Stimulated activated CD8-positive, alpha-beta memory T cell treated with anti-CD3 and anti-CD28 coated beads, Interleukin-15, amount 100 ng/mL, for 4 hours (primary cell): ENCODE measurements at regions not wholly inside any gene's neighbourhood (a gene's known extent, or its start where the extent isn't known, plus 50 kb on each side); places are given as distances from the start of the nearest gene placed in this dataset.

Experiments
- DNase-seq, 2 donors: peaks; one replicate each; pipeline ENCODE4 v3.0.0-alpha.2; 2020; ENCODE audit warnings: low read depth in 2 of 2

- DNase-seq, result no peak
Measured at GRCh38 chr12:41981758-41982157, 162.9 kb downstream of the GXYLT1 start.

GRCh38 chr12:41981013-41981412, 163.7 kb downstream of the GXYLT1 start:
- DNase-seq, result no peak

- DNase-seq, result no peak
Measured at GRCh38 chr12:41980390-41980789, 164.3 kb downstream of the GXYLT1 start.

- DNase-seq, result no peak
Measured at GRCh38 chr12:41979574-41979973, 165.1 kb downstream of the GXYLT1 start.

GRCh38 chr12:41972598-41972997, 172.1 kb downstream of the GXYLT1 start:
- no peak for DNase-seq

- DNase-seq, result no peak
Measured at GRCh38 chr12:41972196-41972595, 172.5 kb downstream of the GXYLT1 start.

- DNase-seq, result no peak
Measured at GRCh38 chr12:41970744-41971143, 173.9 kb downstream of the GXYLT1 start.

- DNase-seq, result no peak
Measured at GRCh38 chr12:41968599-41968998, 176.1 kb downstream of the GXYLT1 start.

GRCh38 chr12:41967668-41968500, 176.8 kb downstream of the GXYLT1 start:
- no peak for DNase-seq

GRCh38 chr12:41966916-41967315, 177.8 kb downstream of the GXYLT1 start:
- no peak for DNase-seq

- DNase-seq, result no peak
Measured at GRCh38 chr12:41966001-41966400, 178.7 kb downstream of the GXYLT1 start.

- DNase-seq, result no peak
Measured at GRCh38 chr12:41963398-41963797, 181.3 kb downstream of the GXYLT1 start.

- no peak for DNase-seq
Measured at GRCh38 chr12:41962171-41962572, 182.5 kb downstream of the GXYLT1 start.

- no peak for DNase-seq
Measured at GRCh38 chr12:41959271-41959670, 185.4 kb downstream of the GXYLT1 start.

GRCh38 chr12:41956353-41956752, 188.3 kb downstream of the GXYLT1 start:
- DNase-seq, result no peak

GRCh38 chr12:41950455-41950854, 194.2 kb downstream of the GXYLT1 start:
- DNase-seq, result no peak

- DNase-seq, result no peak
Measured at GRCh38 chr12:41946106-41946505, 198.6 kb downstream of the GXYLT1 start.

- DNase-seq, result no peak
Measured at GRCh38 chr12:41944216-41944615, 200.5 kb downstream of the GXYLT1 start.

GRCh38 chr12:41943671-41944070, 201.0 kb downstream of the GXYLT1 start:
- DNase-seq, result no peak

- DNase-seq, result no peak
Measured at GRCh38 chr12:41942354-41942753, 202.3 kb downstream of the GXYLT1 start.

GRCh38 chr12:41941079-41941478, 203.6 kb downstream of the GXYLT1 start:
- DNase-seq, result no peak

GRCh38 chr12:41940571-41940970, 204.1 kb downstream of the GXYLT1 start:
- no peak for DNase-seq

GRCh38 chr12:41936333-41936732, 208.3 kb downstream of the GXYLT1 start:
- DNase-seq, result no peak

- DNase-seq, result no peak
Measured at GRCh38 chr12:41935911-41936310, 208.8 kb downstream of the GXYLT1 start.
